Fibroblast of lung (primary cell): ENCODE measurements at regions not wholly inside any gene's neighbourhood (a gene's known extent, or its start where the extent isn't known, plus 50 kb on each side); places are given as distances from the start of the nearest gene placed in this dataset.

Experiments used
- CTCF ChIP-seq, 2 donors: IDR thresholded peaks in 1 of 2; conservative IDR thresholded peaks in 1 of 2; 1 replicate in 1 of 2; 2 replicates in 1 of 2; pipeline ENCODE4 v1.5.1; 2011 to 2012; ENCODE audit warnings: low read length in 2 of 2, control low read depth in 1 of 2, inconsistent platforms in 1 of 2, low read depth in 1 of 2, mild to moderate bottlenecking in 1 of 2
- EZH2 ChIP-seq: IDR thresholded peaks from 2 replicates; pipeline ENCODE4 v1.5.1; 2012; ENCODE audit warnings: low read length, control low read depth, mild to moderate bottlenecking; ENCODE audit errors: missing control alignments

GRCh38 chr1:166304131-166304530, 137.3 kb upstream of the FAM78B start:
- TF ChIP-seq EZH2 (no peak), CTCF (conservative IDR thresholded peaks at IDR 0.05 in 1 of 2, IDR thresholded peaks at IDR 0.05 in 1 of 2; ENCODE audit: low read depth in 1 of 2, low read length in 2 of 2) (no peak)
